K562 (cell line): ENCODE measurements at regions not wholly inside any gene's neighbourhood (a gene's known extent, or its start where the extent isn't known, plus 50 kb on each side); places are given as distances from the start of the nearest gene placed in this dataset.

Experiments used
- ATAC-seq: fragments of 200-7000 bp; cut with Tn5 transposase; 3 replicates; pipeline ENCODE4 v1.9.1; 2020; ENCODE audit warnings: moderate library complexity
- BruUV-seq: library from RNA; stranded (reverse); fragments of 400-500 nt; replicated peaks from 2 replicates; lab custom pipeline; 2021; lab: Mats Ljungman, UMichigan
- CTCF ChIA-PET: fragments of 300-600 bp; formaldehyde crosslinking; extraction: SDS; loops from one replicate; lab custom pipeline; 2021; ENCODE audit warnings: low intra/inter-chr PET ratio; lab: Yijun Ruan, JAX
- POLR2A ChIA-PET: fragments of 300-600, 350-650 bp; sonication (Branson Sonifier 250); formaldehyde crosslinking; extraction: SDS; loops from one replicate; lab custom pipeline; 2021; ENCODE audit warnings: antibody characterized with exemption, inconsistent platforms; lab: Yijun Ruan, JAX
- DNase-seq, 4 experiments: peaks; one replicate each; pipeline versions ENCODE4 v3.0.0 to v3.0.0-alpha.2; 2011 to 2018; ENCODE audit warnings: low spot score in 3 of 4, mixed read lengths in 3 of 4; ENCODE audit errors: extremely low read depth in 1 of 4
- FAIRE-seq: peaks from 2 replicates; lab custom pipeline; 2011; peaks lifted over from hg19 to GRCh38; lab: Jason Lieb, UNC
- H2AFZ ChIP-seq: 2 replicates; pipeline ENCODE4 v1.6.0; 2011; ENCODE audit warnings: low read depth, low read length, control low read depth, inconsistent platforms
- H3K27ac ChIP-seq: fragments of 200-600 bp; 3 replicates; pipeline ENCODE4 v1.8.0; 2011; ENCODE audit warnings: low read depth, mild to moderate bottlenecking, control low read depth, inconsistent platforms, low read length, moderate library complexity, mixed read lengths; ENCODE audit errors: extremely low read depth
- H3K27me3 ChIP-seq, 2 experiments: fragments of 300-600 bp in 1 of 2; 2 replicates in 1 of 2; 3 replicates in 1 of 2; pipeline versions ENCODE4 v1.6.0 to v1.8.0; 2011; ENCODE audit warnings: inconsistent platforms in 2 of 2, low read length in 2 of 2, mild to moderate bottlenecking in 1 of 2, mixed read lengths in 1 of 2, moderate library complexity in 1 of 2; ENCODE audit not compliant: control insufficient read depth in 2 of 2, insufficient read depth in 2 of 2
- H3K36me3 ChIP-seq: fragments of 300-600 bp; 3 replicates; pipeline ENCODE4 v1.8.0; 2011; ENCODE audit warnings: mild to moderate bottlenecking, low read length, inconsistent platforms; ENCODE audit not compliant: control insufficient read depth, insufficient read depth
- H3K4me1 ChIP-seq, 2 experiments: fragments of 200-600 bp in 1 of 2; replicated peaks in 1 of 2; 2 replicates in 1 of 2; 3 replicates in 1 of 2; pipeline versions ENCODE4 v1.5.1 to v1.8.0; 2011; ENCODE audit warnings: inconsistent platforms in 2 of 2, low read length in 2 of 2, mild to moderate bottlenecking in 1 of 2, mixed read lengths in 1 of 2, moderate library complexity in 1 of 2; ENCODE audit not compliant: control insufficient read depth in 2 of 2, insufficient read depth in 2 of 2
- H3K4me2 ChIP-seq: 2 replicates; pipeline ENCODE4 v1.6.1; 2011; ENCODE audit warnings: low read length, control low read depth, inconsistent platforms, mixed read lengths; ENCODE audit not compliant: insufficient read depth
- H3K4me3 ChIP-seq: fragments of 200-600 bp; sonication (generic), shearing (Covaris generic); 2 replicates; pipeline ENCODE4 v1.5.1; 2016; ENCODE audit warnings: control low read depth, inconsistent platforms
- H3K79me2 ChIP-seq: fragments of 200-600 bp; 3 replicates; pipeline ENCODE4 v1.8.0; 2011; ENCODE audit warnings: low read length, inconsistent platforms; ENCODE audit not compliant: control insufficient read depth, insufficient read depth
- H3K9ac ChIP-seq, 2 experiments: 2 replicates each; pipeline versions ENCODE4 v1.6.0 to v1.6.1; 2011; ENCODE audit warnings: low read depth in 2 of 2, low read length in 2 of 2, control low read depth in 1 of 2, inconsistent platforms in 1 of 2, mild to moderate bottlenecking in 1 of 2, mixed read lengths in 1 of 2; ENCODE audit not compliant: insufficient read depth in 1 of 2
- H3K9me1 ChIP-seq: one replicate; pipeline ENCODE4 v1.6.0; 2011; ENCODE audit warnings: inconsistent platforms, mild to moderate bottlenecking, low read length, moderate library complexity; ENCODE audit not compliant: control insufficient read depth, insufficient read depth
- H3K9me3 ChIP-seq: replicated peaks from 2 replicates; pipeline ENCODE4 v1.5.1; 2011; ENCODE audit warnings: low read depth, low read length, inconsistent platforms; ENCODE audit not compliant: control insufficient read depth, insufficient read depth
- H4K20me1 ChIP-seq: replicated peaks from 2 replicates; pipeline ENCODE4 v1.6.1; 2011; ENCODE audit warnings: low read length, inconsistent platforms, mixed read lengths; ENCODE audit not compliant: control insufficient read depth, insufficient read depth
- DIDO1 ChIP-seq: fragments of 450-650 bp; IDR thresholded peaks from 2 replicates; pipeline ENCODE4 v1.6.1; 2016; ENCODE audit warnings: low read depth, missing biosample characterization, missing genetic modification characterization
- KDM5B ChIP-seq: fragments of 200-600 bp; sonication (generic); IDR thresholded peaks from 2 replicates; pipeline ENCODE4 v1.6.1; 2012; ENCODE audit warnings: low read depth, mild to moderate bottlenecking, moderate library complexity, low read length, control low read depth, inconsistent platforms; ENCODE audit not compliant: insufficient replicate concordance
- LARP7 ChIP-seq: fragments of 450-650 bp; IDR thresholded peaks from 2 replicates; pipeline ENCODE4 v1.6.1; 2016
- PHTF2 ChIP-seq: fragments of 250-450 bp; sonication (Bioruptor Pico); IDR thresholded peaks from 2 replicates; pipeline ENCODE4 v1.5.0; 2021; ENCODE audit warnings: mild to moderate bottlenecking
- POLR2G ChIP-seq: fragments of 200-400 bp; formaldehyde crosslinking; IDR thresholded peaks from 2 replicates; pipeline ENCODE4 v1.6.1; 2017; ENCODE audit warnings: low read depth, mild to moderate bottlenecking, antibody characterized with exemption, low read length, moderate library complexity
- PTBP1 ChIP-seq: fragments of 200-400 bp; formaldehyde crosslinking; IDR thresholded peaks from 2 replicates; pipeline ENCODE4 v1.6.1; 2017; ENCODE audit warnings: low read depth, low read length
- TEAD2 ChIP-seq: fragments of 450-650 bp; IDR thresholded peaks from 2 replicates; pipeline ENCODE4 v1.6.1; 2016; ENCODE audit warnings: missing genetic modification characterization, control low read depth, missing compliant biosample characterization
- XRCC4 ChIP-seq: IDR thresholded peaks from one replicate; pipeline ENCODE4 v1.6.1; 2011; ENCODE audit not compliant: insufficient read depth, insufficient read length; ENCODE audit errors: extremely low read depth
- YY1 ChIP-seq, 3 experiments: IDR thresholded peaks; 2 replicates each; pipeline ENCODE4 v1.6.1; 2011; ENCODE audit warnings: low read length in 2 of 3, mild to moderate bottlenecking in 2 of 3, moderate library complexity in 2 of 3, borderline replicate concordance in 1 of 3, control low read depth in 1 of 3, low read depth in 1 of 3; ENCODE audit not compliant: insufficient read depth in 3 of 3, insufficient replicate concordance in 2 of 3, control insufficient read depth in 1 of 3, insufficient read length in 1 of 3; ENCODE audit errors: extremely low read depth in 1 of 3
- ZBTB17 ChIP-seq: fragments of 450-650 bp; formaldehyde crosslinking; IDR thresholded peaks from 2 replicates; pipeline ENCODE4 v1.4.0; 2020; ENCODE audit warnings: mild to moderate bottlenecking
- ZSCAN32 ChIP-seq: fragments of 450-650 bp; formaldehyde crosslinking; IDR thresholded peaks from 2 replicates; pipeline ENCODE4 v1.4.0; 2020; ENCODE audit warnings: mild to moderate bottlenecking, moderate library complexity
- WGBS: fragments of 100-300 bp; shearing (Covaris generic); methylation state at CpG from one replicate; pipeline ENCODE4 v1.1.6; 2016; ENCODE audit warnings: low coverage, mixed read lengths; ENCODE audit not compliant: insufficient coverage; ENCODE audit errors: missing lambda C conversion rate; 5-methylcytosine and 5-hydroxymethylcytosine counted together
- in situ Hi-C: fragments of 300-500 bp; cut with MboI; formaldehyde crosslinking; loops from 4 replicates; pipeline ENCODE4 v1.15.0; 2018; ENCODE audit warnings: inconsistent platforms, mixed read lengths
- intact Hi-C: fragments of 100-400 bp; cut with micrococcal nuclease; formaldehyde crosslinking; loops from 2 replicates; pipeline ENCODE4 v1.14.2; 2022
- TF ChIP-seq, protein P1 (sequence below): fragments of 250-450 bp; sonication (Bioruptor Pico); IDR thresholded peaks from 2 replicates; pipeline ENCODE4 v1.5.0; 2022; ENCODE audit warnings: mild to moderate bottlenecking
- TF ChIP-seq, protein P2 (sequence below): sonication (generic); formaldehyde crosslinking; IDR thresholded peaks from 2 replicates; pipeline ENCODE4 v1.8.0; 2023; ENCODE audit warnings: missing genetic modification reagents, mild to moderate bottlenecking, borderline replicate concordance
- TF ChIP-seq, protein P3 (sequence below): fragments of 200-800 bp; sonication (Bioruptor generic); IDR thresholded peaks from 2 replicates; pipeline ENCODE4 v1.6.1; 2017; ENCODE audit warnings: missing genetic modification characterization, missing compliant biosample characterization

DNA sequence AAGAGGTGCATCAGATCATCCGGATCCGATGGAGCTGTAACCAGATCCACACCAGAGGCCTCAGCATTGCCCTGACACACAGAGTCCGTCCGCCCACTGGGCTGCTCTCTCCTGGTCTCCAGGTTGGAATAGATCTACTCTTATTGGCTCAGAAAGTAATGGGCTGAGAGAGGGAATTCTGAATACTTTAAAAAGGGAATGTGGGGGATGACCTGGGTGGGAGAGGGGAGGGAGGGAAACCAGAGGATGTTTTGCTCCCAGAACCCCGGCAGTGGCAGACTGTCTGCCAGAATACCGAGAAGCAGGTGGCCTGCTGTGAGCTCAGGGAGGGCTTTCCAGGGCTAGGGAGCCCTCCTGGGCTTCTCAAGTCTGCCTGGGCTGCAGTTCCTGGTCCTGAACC lies 126.5 kb downstream of the ENGASE start:
- intact Hi-C loops, result no loop called here
- H3K4me2 ChIP-seq, result no peak overlapping the region
- DNase-seq, result no peak
- peaks cover 5 to 41% of the 10 kb centered on the region in 2 experiments; a peak in 4 of 5 replicates for H3K27me3 ChIP-seq
- no peaks in the 10 kb centered on the region for H3K4me1 ChIP-seq
- no peak overlapping the region for H3K4me3 ChIP-seq
- no peaks in the 10 kb centered on the region for H3K9me1 ChIP-seq
- H3K9ac ChIP-seq, result no peak overlapping the region
- H3K9me3 ChIP-seq, result no peaks in the 10 kb centered on the region
- H2AFZ ChIP-seq, result no peak overlapping the region
- BruUV-seq, result no TSS peak
- ChIA-PET POLR2A (interaction anchor here (0.7 to 0.9 kb wide), 2 partner anchors 8 to 790 kb away, joined by 3 to 4 read pairs; no protein-coding TSS in a partner anchor), CTCF (no interaction called here)
- H3K79me2 ChIP-seq, result no peaks in the 10 kb centered on the region
- H4K20me1 ChIP-seq, result no peaks in the 10 kb centered on the region
- no peak overlapping the region for H3K27ac ChIP-seq
- H3K36me3 ChIP-seq, result no peaks in the 10 kb centered on the region
- WGBS, result 2% methylated on average over 6 of the region's 6 CpGs
- in situ Hi-C loops, result no loop called here
- no peak for FAIRE-seq
- ATAC-seq, result no peak
- TF ChIP-seq XRCC4, result no peak
- TF ChIP-seq YY1 (IDR thresholded peaks at IDR 0.05; ENCODE audit: borderline replicate concordance in 1 of 3, control insufficient read depth in 1 of 3, extremely low read depth in 1 of 3, insufficient read depth in 3 of 3, insufficient read length in 1 of 3, insufficient replicate concordance in 2 of 3, low read depth in 1 of 3, low read length in 2 of 3), result no peak
- no peak for TF ChIP-seq PHTF2
- TF ChIP-seq, protein P1, sequence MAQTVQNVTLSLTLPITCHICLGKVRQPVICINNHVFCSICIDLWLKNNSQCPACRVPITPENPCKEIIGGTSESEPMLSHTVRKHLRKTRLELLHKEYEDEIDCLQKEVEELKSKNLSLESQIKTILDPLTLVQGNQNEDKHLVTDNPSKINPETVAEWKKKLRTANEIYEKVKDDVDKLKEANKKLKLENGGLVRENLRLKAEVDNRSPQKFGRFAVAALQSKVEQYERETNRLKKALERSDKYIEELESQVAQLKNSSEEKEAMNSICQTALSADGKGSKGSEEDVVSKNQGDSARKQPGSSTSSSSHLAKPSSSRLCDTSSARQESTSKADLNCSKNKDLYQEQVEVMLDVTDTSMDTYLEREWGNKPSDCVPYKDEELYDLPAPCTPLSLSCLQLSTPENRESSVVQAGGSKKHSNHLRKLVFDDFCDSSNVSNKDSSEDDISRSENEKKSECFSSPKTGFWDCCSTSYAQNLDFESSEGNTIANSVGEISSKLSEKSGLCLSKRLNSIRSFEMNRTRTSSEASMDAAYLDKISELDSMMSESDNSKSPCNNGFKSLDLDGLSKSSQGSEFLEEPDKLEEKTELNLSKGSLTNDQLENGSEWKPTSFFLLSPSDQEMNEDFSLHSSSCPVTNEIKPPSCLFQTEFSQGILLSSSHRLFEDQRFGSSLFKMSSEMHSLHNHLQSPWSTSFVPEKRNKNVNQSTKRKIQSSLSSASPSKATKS, result no peak
- no peak for TF ChIP-seq PTBP1
- no peak for TF ChIP-seq ZBTB17 (CRISPR knock-in tag)
- TF ChIP-seq LARP7, result no peak
- no peak for TF ChIP-seq POLR2G
- TF ChIP-seq, protein P2, sequence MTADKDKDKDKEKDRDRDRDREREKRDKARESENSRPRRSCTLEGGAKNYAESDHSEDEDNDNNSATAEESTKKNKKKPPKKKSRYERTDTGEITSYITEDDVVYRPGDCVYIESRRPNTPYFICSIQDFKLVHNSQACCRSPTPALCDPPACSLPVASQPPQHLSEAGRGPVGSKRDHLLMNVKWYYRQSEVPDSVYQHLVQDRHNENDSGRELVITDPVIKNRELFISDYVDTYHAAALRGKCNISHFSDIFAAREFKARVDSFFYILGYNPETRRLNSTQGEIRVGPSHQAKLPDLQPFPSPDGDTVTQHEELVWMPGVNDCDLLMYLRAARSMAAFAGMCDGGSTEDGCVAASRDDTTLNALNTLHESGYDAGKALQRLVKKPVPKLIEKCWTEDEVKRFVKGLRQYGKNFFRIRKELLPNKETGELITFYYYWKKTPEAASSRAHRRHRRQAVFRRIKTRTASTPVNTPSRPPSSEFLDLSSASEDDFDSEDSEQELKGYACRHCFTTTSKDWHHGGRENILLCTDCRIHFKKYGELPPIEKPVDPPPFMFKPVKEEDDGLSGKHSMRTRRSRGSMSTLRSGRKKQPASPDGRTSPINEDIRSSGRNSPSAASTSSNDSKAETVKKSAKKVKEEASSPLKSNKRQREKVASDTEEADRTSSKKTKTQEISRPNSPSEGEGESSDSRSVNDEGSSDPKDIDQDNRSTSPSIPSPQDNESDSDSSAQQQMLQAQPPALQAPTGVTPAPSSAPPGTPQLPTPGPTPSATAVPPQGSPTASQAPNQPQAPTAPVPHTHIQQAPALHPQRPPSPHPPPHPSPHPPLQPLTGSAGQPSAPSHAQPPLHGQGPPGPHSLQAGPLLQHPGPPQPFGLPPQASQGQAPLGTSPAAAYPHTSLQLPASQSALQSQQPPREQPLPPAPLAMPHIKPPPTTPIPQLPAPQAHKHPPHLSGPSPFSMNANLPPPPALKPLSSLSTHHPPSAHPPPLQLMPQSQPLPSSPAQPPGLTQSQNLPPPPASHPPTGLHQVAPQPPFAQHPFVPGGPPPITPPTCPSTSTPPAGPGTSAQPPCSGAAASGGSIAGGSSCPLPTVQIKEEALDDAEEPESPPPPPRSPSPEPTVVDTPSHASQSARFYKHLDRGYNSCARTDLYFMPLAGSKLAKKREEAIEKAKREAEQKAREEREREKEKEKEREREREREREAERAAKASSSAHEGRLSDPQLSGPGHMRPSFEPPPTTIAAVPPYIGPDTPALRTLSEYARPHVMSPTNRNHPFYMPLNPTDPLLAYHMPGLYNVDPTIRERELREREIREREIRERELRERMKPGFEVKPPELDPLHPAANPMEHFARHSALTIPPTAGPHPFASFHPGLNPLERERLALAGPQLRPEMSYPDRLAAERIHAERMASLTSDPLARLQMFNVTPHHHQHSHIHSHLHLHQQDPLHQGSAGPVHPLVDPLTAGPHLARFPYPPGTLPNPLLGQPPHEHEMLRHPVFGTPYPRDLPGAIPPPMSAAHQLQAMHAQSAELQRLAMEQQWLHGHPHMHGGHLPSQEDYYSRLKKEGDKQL, result no peak
- no peak for TF ChIP-seq ZSCAN32 (CRISPR knock-in tag)
- no peak for TF ChIP-seq TEAD2
- TF ChIP-seq, protein P3, sequence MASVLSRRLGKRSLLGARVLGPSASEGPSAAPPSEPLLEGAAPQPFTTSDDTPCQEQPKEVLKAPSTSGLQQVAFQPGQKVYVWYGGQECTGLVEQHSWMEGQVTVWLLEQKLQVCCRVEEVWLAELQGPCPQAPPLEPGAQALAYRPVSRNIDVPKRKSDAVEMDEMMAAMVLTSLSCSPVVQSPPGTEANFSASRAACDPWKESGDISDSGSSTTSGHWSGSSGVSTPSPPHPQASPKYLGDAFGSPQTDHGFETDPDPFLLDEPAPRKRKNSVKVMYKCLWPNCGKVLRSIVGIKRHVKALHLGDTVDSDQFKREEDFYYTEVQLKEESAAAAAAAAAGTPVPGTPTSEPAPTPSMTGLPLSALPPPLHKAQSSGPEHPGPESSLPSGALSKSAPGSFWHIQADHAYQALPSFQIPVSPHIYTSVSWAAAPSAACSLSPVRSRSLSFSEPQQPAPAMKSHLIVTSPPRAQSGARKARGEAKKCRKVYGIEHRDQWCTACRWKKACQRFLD (CRISPR knock-in tag), result no peak
- no peak for TF ChIP-seq DIDO1
- TF ChIP-seq KDM5B, result no peak
